Nephron progenitor cell (in vitro differentiated cells): ENCODE measurements at regions not wholly inside any gene's neighbourhood (a gene's known extent, or its start where the extent isn't known, plus 50 kb on each side); places are given as distances from the start of the nearest gene placed in this dataset.

Experiments
- DNase-seq: peaks from one replicate; pipeline ENCODE4 v3.0.0; 2021
- H3K27ac Mint-ChIP-seq: 2 replicates; pipeline ENCODE4 v1.8.0; 2021; ENCODE audit warnings: mild to moderate bottlenecking, moderate library complexity, mixed read lengths
- H3K27me3 Mint-ChIP-seq: 2 replicates; pipeline ENCODE4 v1.8.0; 2021; ENCODE audit warnings: mild to moderate bottlenecking, low read depth, mixed read lengths; ENCODE audit not compliant: poor library complexity
- H3K36me3 Mint-ChIP-seq: 2 replicates; pipeline ENCODE4 v1.8.0; 2021; ENCODE audit warnings: low read depth, mixed read lengths
- H3K4me1 Mint-ChIP-seq: 2 replicates; pipeline ENCODE4 v1.8.0; 2021; ENCODE audit warnings: mixed read lengths
- H3K4me3 Mint-ChIP-seq: 2 replicates; pipeline ENCODE4 v1.8.0; 2021; ENCODE audit warnings: mild to moderate bottlenecking, moderate library complexity, mixed read lengths
- H3K9me3 Mint-ChIP-seq: 2 replicates; pipeline ENCODE4 v1.8.0; 2021; ENCODE audit warnings: mild to moderate bottlenecking, moderate library complexity, mixed read lengths
- CTCF ChIP-seq: fragments of 200-600 bp; sonication (generic); IDR thresholded peaks from 2 replicates; pipeline ENCODE4 v1.5.0; 2021; ENCODE audit warnings: antibody characterized with exemption

- no peak for TF ChIP-seq CTCF
- Mint-ChIP-seq H3K4me1 (no peaks in the 10 kb centered on the region), H3K27me3 (peaks cover 4% of the 10 kb centered on the region), H3K36me3 (no peaks in the 10 kb centered on the region), H3K4me3 (no peak overlapping the region), H3K9me3 (no peaks in the 10 kb centered on the region), H3K27ac (no peak overlapping the region)
- DNase-seq, result no peak
Observed at GRCh38 chr5:13480834-13481233, 463.7 kb downstream of the DNAH5 start.

- TF ChIP-seq CTCF, result peak; percentile 65
- Mint-ChIP-seq H3K36me3 (no peaks in the 10 kb centered on the region), H3K27me3 (peaks cover 4% of the 10 kb centered on the region), H3K9me3 (no peaks in the 10 kb centered on the region), H3K27ac (no peak overlapping the region), H3K4me1 (no peaks in the 10 kb centered on the region), H3K4me3 (no peak overlapping the region)
- DNase-seq, result peak; percentile 31
Observed at GRCh38 chr5:13478831-13479465, 465.5 kb downstream of the DNAH5 start.

GRCh38 chr5:13477118-13477737 lies 467.3 kb downstream of the DNAH5 start:
- TF ChIP-seq CTCF, result no peak
- no peak overlapping the region for H3K27ac Mint-ChIP-seq
- no peaks in the 10 kb centered on the region for H3K9me3 Mint-ChIP-seq
- no peak for DNase-seq
- H3K4me1 Mint-ChIP-seq, result no peaks in the 10 kb centered on the region
- H3K27me3 Mint-ChIP-seq, result peaks cover 4% of the 10 kb centered on the region
- H3K4me3 Mint-ChIP-seq, result no peak overlapping the region
- no peaks in the 10 kb centered on the region for H3K36me3 Mint-ChIP-seq

- no peak for TF ChIP-seq CTCF
- Mint-ChIP-seq H3K27me3 (peaks cover 3% of the 10 kb centered on the region), H3K27ac (no peak overlapping the region), H3K4me3 (no peak overlapping the region), H3K36me3 (no peaks in the 10 kb centered on the region), H3K4me1 (no peaks in the 10 kb centered on the region), H3K9me3 (no peaks in the 10 kb centered on the region)
- no peak for DNase-seq
Observed at GRCh38 chr5:13472842-13473241, 471.6 kb downstream of the DNAH5 start.

GRCh38 chr5:13470975-13471374 lies 473.5 kb downstream of the DNAH5 start:
- Mint-ChIP-seq H3K9me3 (no peaks in the 10 kb centered on the region), H3K4me3 (no peak overlapping the region), H3K27ac (no peak overlapping the region), H3K27me3 (peaks cover 3% of the 10 kb centered on the region), H3K36me3 (no peaks in the 10 kb centered on the region), H3K4me1 (no peaks in the 10 kb centered on the region)
- TF ChIP-seq CTCF, result no peak
- DNase-seq, result no peak

GRCh38 chr5:13470263-13470662 lies 474.2 kb downstream of the DNAH5 start:
- Mint-ChIP-seq H3K4me3 (no peak overlapping the region), H3K36me3 (no peaks in the 10 kb centered on the region), H3K4me1 (no peaks in the 10 kb centered on the region), H3K27ac (no peak overlapping the region), H3K9me3 (no peaks in the 10 kb centered on the region), H3K27me3 (peaks cover 3% of the 10 kb centered on the region)
- TF ChIP-seq CTCF, result no peak
- no peak for DNase-seq
